ENCODE measurements at regions not wholly inside any gene's neighbourhood (a gene's known extent, or its start where the extent isn't known, plus 50 kb on each side); places are given as distances from the start of the nearest gene placed in this dataset.
"Not testable (repeated sequence)": the region's sequence is repeated elsewhere in the genome, so short reads cannot be mapped to it uniquely, and the experiment has no call there.

- H3K4me1 ChIP-seq (ENCODE audit: insufficient read depth, low read length) = no peaks in the 10 kb centered on the region
- no peaks in the 10 kb centered on the region for H3K27me3 ChIP-seq (ENCODE audit: insufficient read depth, low read length)
- no peak overlapping the region for H3K4me3 ChIP-seq (ENCODE audit: low read length)
- no peak overlapping the region for H2AFZ ChIP-seq (ENCODE audit: low read depth, low read length)
- no peaks in the 10 kb centered on the region for H3K36me3 ChIP-seq (ENCODE audit: insufficient read depth, low read length)
- peaks cover 4% of the 10 kb centered on the region for H3K9me3 ChIP-seq (ENCODE audit: low read length)
These were observed 184.7 kb downstream of the TMEM121 start for GRCh38 chr14:105711044-105711620.

- H3K36me3 ChIP-seq (ENCODE audit: insufficient read depth, low read length) = no peaks in the 10 kb centered on the region
- peaks cover 4% of the 10 kb centered on the region for H3K9me3 ChIP-seq (ENCODE audit: low read length)
- H3K4me3 ChIP-seq (ENCODE audit: low read length) = no peak overlapping the region
- no peaks in the 10 kb centered on the region for H3K4me1 ChIP-seq (ENCODE audit: insufficient read depth, low read length)
- H3K27me3 ChIP-seq (ENCODE audit: insufficient read depth, low read length) = no peaks in the 10 kb centered on the region
- H2AFZ ChIP-seq (ENCODE audit: low read depth, low read length) = no peak overlapping the region
These were observed 185.6 kb downstream of the TMEM121 start for GRCh38 chr14:105711841-105712460.

- H3K4me3 ChIP-seq (ENCODE audit: low read length); H2AFZ ChIP-seq (ENCODE audit: low read depth, low read length); H3K9me3 ChIP-seq (ENCODE audit: low read length); H3K4me1 ChIP-seq (ENCODE audit: insufficient read depth, low read length); H3K27me3 ChIP-seq (ENCODE audit: insufficient read depth, low read length); H3K36me3 ChIP-seq (ENCODE audit: insufficient read depth, low read length): not testable (repeated sequence)
These were observed 186.3 kb downstream of the TMEM121 start for GRCh38 chr14:105712670-105713069.

GRCh38 chr14:105713160-105713559, 186.8 kb downstream of the TMEM121 start:
- not testable (repeated sequence) for H3K9me3 ChIP-seq (ENCODE audit: low read length); H2AFZ ChIP-seq (ENCODE audit: low read depth, low read length); H3K4me1 ChIP-seq (ENCODE audit: insufficient read depth, low read length); H3K36me3 ChIP-seq (ENCODE audit: insufficient read depth, low read length); H3K27me3 ChIP-seq (ENCODE audit: insufficient read depth, low read length); H3K4me3 ChIP-seq (ENCODE audit: low read length)

- H3K4me1 ChIP-seq (ENCODE audit: insufficient read depth, low read length); H3K4me3 ChIP-seq (ENCODE audit: low read length); H3K36me3 ChIP-seq (ENCODE audit: insufficient read depth, low read length); H3K27me3 ChIP-seq (ENCODE audit: insufficient read depth, low read length); H2AFZ ChIP-seq (ENCODE audit: low read depth, low read length); H3K9me3 ChIP-seq (ENCODE audit: low read length): not testable (repeated sequence)
These were observed 187.5 kb downstream of the TMEM121 start for GRCh38 chr14:105713836-105714235.

GRCh38 chr14:105718787-105719186, 192.4 kb downstream of the TMEM121 start:
- H3K4me1 ChIP-seq (ENCODE audit: insufficient read depth, low read length); H2AFZ ChIP-seq (ENCODE audit: low read depth, low read length); H3K36me3 ChIP-seq (ENCODE audit: insufficient read depth, low read length); H3K27me3 ChIP-seq (ENCODE audit: insufficient read depth, low read length); H3K9me3 ChIP-seq (ENCODE audit: low read length); H3K4me3 ChIP-seq (ENCODE audit: low read length): not testable (repeated sequence)

GRCh38 chr14:105720106-105720505, 193.7 kb downstream of the TMEM121 start:
- H3K4me1 ChIP-seq (ENCODE audit: insufficient read depth, low read length); H3K4me3 ChIP-seq (ENCODE audit: low read length); H3K27me3 ChIP-seq (ENCODE audit: insufficient read depth, low read length); H3K36me3 ChIP-seq (ENCODE audit: insufficient read depth, low read length); H2AFZ ChIP-seq (ENCODE audit: low read depth, low read length); H3K9me3 ChIP-seq (ENCODE audit: low read length): not testable (repeated sequence)

GRCh38 chr14:105720852-105721601, 194.6 kb downstream of the TMEM121 start:
- H2AFZ ChIP-seq (ENCODE audit: low read depth, low read length); H3K4me1 ChIP-seq (ENCODE audit: insufficient read depth, low read length); H3K9me3 ChIP-seq (ENCODE audit: low read length); H3K4me3 ChIP-seq (ENCODE audit: low read length); H3K36me3 ChIP-seq (ENCODE audit: insufficient read depth, low read length); H3K27me3 ChIP-seq (ENCODE audit: insufficient read depth, low read length): not testable (repeated sequence)

GRCh38 chr14:105721602-105721970, 195.2 kb downstream of the TMEM121 start:
- H3K36me3 ChIP-seq (ENCODE audit: insufficient read depth, low read length); H3K9me3 ChIP-seq (ENCODE audit: low read length); H2AFZ ChIP-seq (ENCODE audit: low read depth, low read length); H3K27me3 ChIP-seq (ENCODE audit: insufficient read depth, low read length); H3K4me1 ChIP-seq (ENCODE audit: insufficient read depth, low read length); H3K4me3 ChIP-seq (ENCODE audit: low read length): not testable (repeated sequence)

- H3K4me1 ChIP-seq (ENCODE audit: insufficient read depth, low read length); H2AFZ ChIP-seq (ENCODE audit: low read depth, low read length); H3K4me3 ChIP-seq (ENCODE audit: low read length); H3K9me3 ChIP-seq (ENCODE audit: low read length); H3K36me3 ChIP-seq (ENCODE audit: insufficient read depth, low read length); H3K27me3 ChIP-seq (ENCODE audit: insufficient read depth, low read length): not testable (repeated sequence)
These were observed 195.8 kb downstream of the TMEM121 start for GRCh38 chr14:105721996-105722709.

GRCh38 chr14:105723271-105723670, 196.9 kb downstream of the TMEM121 start:
- H2AFZ ChIP-seq (ENCODE audit: low read depth, low read length); H3K27me3 ChIP-seq (ENCODE audit: insufficient read depth, low read length); H3K36me3 ChIP-seq (ENCODE audit: insufficient read depth, low read length); H3K4me3 ChIP-seq (ENCODE audit: low read length); H3K9me3 ChIP-seq (ENCODE audit: low read length); H3K4me1 ChIP-seq (ENCODE audit: insufficient read depth, low read length): not testable (repeated sequence)

- not testable (repeated sequence) for H3K4me1 ChIP-seq (ENCODE audit: insufficient read depth, low read length)
These were observed 197.4 kb downstream of the TMEM121 start for GRCh38 chr14:105723776-105724175.

GRCh38 chr14:105729825-105730368, 203.5 kb downstream of the TMEM121 start:
- H3K27me3 ChIP-seq (ENCODE audit: insufficient read depth, low read length) = peaks cover 12% of the 10 kb centered on the region
- H3K4me1 ChIP-seq (ENCODE audit: insufficient read depth, low read length); H3K9me3 ChIP-seq (ENCODE audit: low read length); H2AFZ ChIP-seq (ENCODE audit: low read depth, low read length); H3K36me3 ChIP-seq (ENCODE audit: insufficient read depth, low read length); H3K4me3 ChIP-seq (ENCODE audit: low read length): not testable (repeated sequence)

More at GRCh38 chr14:105723776-105724175, 197.4 kb downstream of the TMEM121 start:
- not testable (repeated sequence) for H3K4me3 ChIP-seq (ENCODE audit: low read length); H3K9me3 ChIP-seq (ENCODE audit: low read length); H3K36me3 ChIP-seq (ENCODE audit: insufficient read depth, low read length); H3K27me3 ChIP-seq (ENCODE audit: insufficient read depth, low read length); H2AFZ ChIP-seq (ENCODE audit: low read depth, low read length)

Data from neuron (in vitro differentiated cells).